A673 (cell line): ENCODE measurements at regions not wholly inside any gene's neighbourhood (a gene's known extent, or its start where the extent isn't known, plus 50 kb on each side); places are given as distances from the start of the nearest gene placed in this dataset.
"Not testable (repeated sequence)": the region's sequence is repeated elsewhere in the genome, so short reads cannot be mapped to it uniquely, and the experiment has no call there.

ENCODE experiments used
- CTCF ChIP-seq: fragments of 300-800, 200-600 bp; sonication (generic); conservative IDR thresholded peaks from 2 replicates; pipeline ENCODE4 v1.5.1; 2017; ENCODE audit warnings: low read depth, mild to moderate bottlenecking, antibody characterized with exemption, low read length, moderate library complexity, mixed read lengths
- EZH2 ChIP-seq: fragments of 200-600 bp; sonication (generic); IDR thresholded peaks from 2 replicates; pipeline ENCODE4 v1.6.1; 2017; ENCODE audit warnings: borderline replicate concordance, low read depth, mild to moderate bottlenecking, mixed read lengths, antibody characterized with exemption, low read length; ENCODE audit not compliant: poor library complexity, severe bottlenecking

DNA sequence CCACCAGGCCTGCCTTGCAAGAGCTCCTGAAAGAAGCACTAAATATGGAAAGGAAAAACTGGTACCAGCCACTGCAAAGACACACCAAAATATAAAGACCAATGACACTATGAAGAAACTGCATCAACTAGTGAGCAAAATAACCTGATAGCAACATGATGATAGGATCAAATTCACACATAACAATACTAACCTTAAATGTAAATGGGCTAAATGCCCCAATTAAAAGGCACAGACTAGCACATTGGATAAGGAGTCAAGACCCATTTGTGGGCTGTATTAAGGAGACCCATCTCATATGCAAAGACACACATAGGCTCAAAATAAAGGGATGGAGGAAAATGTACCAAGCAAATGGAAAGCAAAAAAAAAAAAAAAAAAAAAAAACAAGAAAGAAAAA is 141.8 kb upstream of the VIPR2 start:
- TF ChIP-seq CTCF, EZH2: not testable (repeated sequence)
